ENCODE measurements at regions not wholly inside any gene's neighbourhood (a gene's known extent, or its start where the extent isn't known, plus 50 kb on each side); places are given as distances from the start of the nearest gene placed in this dataset.

GRCh38 chr11:119847853-119848252 lies 118.9 kb upstream of the NECTIN1 start:
- DNase-seq, result no peak

DNA sequence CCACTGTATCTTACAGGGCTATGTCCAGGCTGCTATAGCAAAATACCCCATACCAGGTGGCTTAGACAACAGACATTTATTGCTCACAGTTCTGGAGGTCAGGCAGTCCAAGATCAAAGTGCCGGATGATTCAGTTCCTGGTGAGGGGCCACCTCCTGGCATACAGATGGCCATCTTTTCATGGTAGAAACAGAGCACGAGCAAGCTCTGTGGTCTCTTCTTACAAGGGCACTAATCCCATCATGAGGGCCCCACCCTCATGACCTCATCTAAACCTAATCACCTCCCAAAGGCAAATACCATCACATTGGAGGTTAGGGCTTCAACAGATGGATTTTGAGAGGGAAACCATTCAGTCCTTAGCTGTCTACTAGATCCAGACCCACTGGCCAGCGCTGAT lies 117.4 kb upstream of the NECTIN1 start:
- DNase-seq, result no peak

GRCh38 chr11:119845756-119846155 lies 116.8 kb upstream of the NECTIN1 start:
- no peak for DNase-seq

- no peak for DNase-seq
Measured at GRCh38 chr11:119845305-119845704, 116.3 kb upstream of the NECTIN1 start.

GRCh38 chr11:119844808-119845207 lies 115.8 kb upstream of the NECTIN1 start:
- DNase-seq, result no peak

- DNase-seq, result no peak
Measured at GRCh38 chr11:119843877-119844276, 114.9 kb upstream of the NECTIN1 start.

DNA sequence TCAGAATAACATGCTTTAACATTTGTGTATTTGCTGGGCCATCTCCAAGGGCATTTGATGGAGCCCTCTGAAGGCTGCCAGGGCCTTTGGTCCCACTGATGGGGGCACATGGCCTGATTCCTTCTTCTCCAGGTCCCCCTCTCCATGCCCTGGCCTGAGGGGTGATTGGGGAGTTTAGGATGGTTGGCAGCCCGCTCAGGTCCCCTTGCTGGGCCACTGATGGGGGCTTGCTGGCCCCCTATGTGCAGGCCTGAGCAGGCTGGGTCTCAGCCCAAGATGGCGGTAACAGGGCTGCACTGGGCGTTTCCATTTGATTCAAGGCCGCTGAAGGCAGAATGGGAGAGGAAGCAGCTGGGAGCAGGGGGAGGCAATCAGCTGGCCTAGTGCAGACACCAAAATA lies 113.7 kb upstream of the NECTIN1 start:
- no peak for DNase-seq

GRCh38 chr11:119839476-119840133 lies 110.6 kb upstream of the NECTIN1 start:
- no peak for DNase-seq

DNA sequence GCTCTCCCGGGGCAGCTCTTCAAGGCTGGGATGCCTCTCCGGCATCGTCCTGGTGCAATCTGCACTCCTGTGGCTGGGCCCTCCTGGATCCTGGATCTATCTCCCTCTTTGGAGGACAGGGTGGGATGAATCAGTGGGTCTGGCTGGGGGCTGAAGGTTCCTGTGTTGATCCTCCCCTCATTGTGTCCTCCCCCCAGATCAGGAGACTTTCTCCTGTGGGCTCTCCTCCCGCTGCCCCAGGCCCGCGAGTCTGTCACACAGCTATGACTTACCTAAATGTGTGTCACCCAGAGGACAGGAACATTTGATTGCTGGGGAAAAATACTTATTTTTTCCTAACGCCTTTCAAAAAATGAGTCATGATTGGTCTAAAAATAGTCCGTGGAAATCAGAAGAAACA lies 106.8 kb upstream of the NECTIN1 start:
- DNase-seq, result no peak

- no peak for DNase-seq
Measured at GRCh38 chr11:119832202-119832935, 103.4 kb upstream of the NECTIN1 start.

DNA sequence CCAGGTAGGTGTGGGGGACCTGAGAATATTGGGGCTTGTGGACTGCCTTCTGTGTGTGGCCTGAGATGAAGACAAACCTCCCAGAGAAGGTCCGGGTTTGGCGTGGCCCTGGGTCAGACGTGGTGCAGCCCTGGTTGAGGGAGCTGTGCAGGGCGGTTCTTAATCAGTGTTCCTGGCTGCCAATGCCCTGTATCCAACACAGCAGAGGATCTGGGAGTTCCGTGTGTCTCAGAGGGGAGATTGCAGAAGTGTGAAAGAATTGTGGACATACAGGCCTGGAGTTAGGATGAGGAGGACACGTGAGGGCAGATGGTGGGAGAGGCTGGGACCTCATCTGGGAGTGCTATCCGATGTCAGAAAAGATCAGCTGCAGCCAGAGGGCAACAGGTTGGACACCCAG lies 102.0 kb upstream of the NECTIN1 start:
- DNase-seq, result no peak

GRCh38 chr11:119830400-119830799 lies 101.4 kb upstream of the NECTIN1 start:
- no peak for DNase-seq

GRCh38 chr11:119829402-119829801 lies 100.4 kb upstream of the NECTIN1 start:
- DNase-seq, result no peak

- no peak for DNase-seq
Measured at GRCh38 chr11:119828819-119829218, 99.8 kb upstream of the NECTIN1 start.

GRCh38 chr11:119828006-119828405 lies 99.0 kb upstream of the NECTIN1 start:
- no peak for DNase-seq

DNA sequence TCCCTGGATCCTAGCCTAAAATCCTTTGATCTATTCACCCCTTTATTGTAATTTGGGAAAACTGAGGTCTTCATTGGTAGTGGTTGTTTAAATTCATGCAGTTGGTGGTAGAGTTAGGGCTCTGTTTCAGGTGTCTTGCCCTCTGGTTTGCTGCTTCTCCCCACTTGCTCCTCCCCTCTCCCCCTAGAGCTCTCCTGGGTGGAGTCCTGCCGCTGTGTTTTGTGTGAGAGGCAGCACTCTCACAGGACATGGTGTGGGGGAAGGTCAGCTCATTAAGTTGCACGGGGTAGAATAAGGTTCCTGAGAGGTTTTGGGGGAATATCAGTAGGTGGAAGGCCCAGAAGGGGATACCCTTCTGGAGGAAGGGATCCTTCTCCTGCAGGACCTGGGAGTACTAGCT lies 98.1 kb upstream of the NECTIN1 start:
- DNase-seq, result no peak

GRCh38 chr11:119823077-119823476 lies 94.1 kb upstream of the NECTIN1 start:
- no peak for DNase-seq

GRCh38 chr11:119816660-119817059 lies 87.7 kb upstream of the NECTIN1 start:
- peak in 1 of 5 donors; percentile 5 for DNase-seq

- DNase-seq, result no peak
Measured at GRCh38 chr11:119814766-119815165, 85.8 kb upstream of the NECTIN1 start.

DNA sequence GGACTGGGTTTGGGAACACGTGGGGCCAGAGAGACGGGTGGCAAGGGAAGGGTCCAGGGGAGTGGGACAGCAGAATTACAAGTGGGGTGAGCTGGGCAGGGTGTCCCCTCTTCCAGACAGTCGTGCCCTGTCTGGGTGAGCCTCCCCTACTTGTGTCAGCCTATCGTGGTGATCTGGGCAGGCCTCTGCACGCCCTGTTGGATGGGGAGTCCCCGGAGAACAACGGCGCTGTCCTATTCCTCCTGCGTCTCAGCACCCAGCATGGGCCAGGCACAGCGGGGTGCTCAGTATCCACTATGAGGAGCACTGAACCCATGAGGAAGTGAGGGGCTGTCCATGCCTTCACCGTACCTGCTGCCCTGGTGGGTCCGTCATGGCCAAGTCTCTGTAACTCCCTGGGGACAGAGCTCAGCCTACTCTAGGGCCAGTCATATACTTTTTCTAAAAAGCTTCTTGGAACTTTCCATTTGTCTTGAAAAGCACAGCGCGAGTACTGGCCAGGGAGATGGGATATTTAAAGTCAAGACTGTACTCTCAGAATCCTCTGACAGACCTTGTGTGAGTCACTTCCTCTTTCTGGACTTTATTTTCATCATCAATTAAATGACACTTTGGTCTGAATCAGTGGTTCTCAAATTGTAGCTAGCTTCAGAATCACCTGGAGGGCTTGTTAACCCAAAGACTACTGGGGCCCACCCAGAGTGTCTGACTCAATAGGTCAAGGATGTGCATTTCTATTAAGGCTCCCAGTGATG lies 81.7 kb upstream of the NECTIN1 start:
- DNase-seq, result no peak

DNA sequence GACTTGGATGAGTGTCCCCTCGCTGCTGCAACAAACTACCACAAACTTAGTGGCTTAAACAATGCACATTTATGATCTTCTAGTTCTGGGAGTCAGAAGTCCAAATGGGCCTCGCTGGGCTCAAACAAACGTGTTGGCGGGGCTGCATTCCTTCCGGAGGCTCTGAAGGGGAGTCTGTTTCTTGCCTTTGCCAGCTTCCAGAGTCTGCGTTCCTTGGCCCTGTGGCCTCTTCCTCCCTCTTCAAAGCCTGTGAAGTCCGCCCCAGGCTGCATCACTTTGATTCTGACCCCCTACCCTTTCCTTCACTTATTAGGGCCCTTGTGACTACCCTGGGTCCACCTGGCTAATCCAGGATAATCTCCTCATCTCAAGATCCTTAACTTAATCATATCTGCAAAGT lies 80.3 kb upstream of the NECTIN1 start:
- no peak for DNase-seq

GRCh38 chr11:119808407-119809185 lies 79.6 kb upstream of the NECTIN1 start:
- no peak for DNase-seq

DNA sequence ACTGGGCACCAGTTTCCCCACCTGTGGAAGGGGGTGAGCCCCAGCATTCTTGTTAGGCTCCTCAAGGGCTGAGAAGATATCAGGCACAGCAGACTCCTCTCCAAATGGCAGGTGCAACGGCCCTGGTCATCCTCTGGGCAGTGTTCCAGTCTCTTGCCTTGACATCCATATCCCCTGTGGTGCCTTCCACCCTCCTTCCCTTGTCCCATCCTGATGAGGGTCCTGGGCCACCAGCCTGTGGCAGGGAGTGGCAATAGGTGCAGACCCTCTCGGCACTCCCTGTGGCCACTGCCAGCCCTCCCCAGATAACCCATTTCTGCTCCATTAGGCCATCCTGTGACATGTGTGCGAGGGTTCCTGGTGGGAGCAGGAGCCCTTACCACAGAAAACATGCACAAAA lies 78.8 kb upstream of the NECTIN1 start:
- no peak for DNase-seq
